ENCODE measurements at regions not wholly inside any gene's neighbourhood (a gene's known extent, or its start where the extent isn't known, plus 50 kb on each side); places are given as distances from the start of the nearest gene placed in this dataset.

DNA sequence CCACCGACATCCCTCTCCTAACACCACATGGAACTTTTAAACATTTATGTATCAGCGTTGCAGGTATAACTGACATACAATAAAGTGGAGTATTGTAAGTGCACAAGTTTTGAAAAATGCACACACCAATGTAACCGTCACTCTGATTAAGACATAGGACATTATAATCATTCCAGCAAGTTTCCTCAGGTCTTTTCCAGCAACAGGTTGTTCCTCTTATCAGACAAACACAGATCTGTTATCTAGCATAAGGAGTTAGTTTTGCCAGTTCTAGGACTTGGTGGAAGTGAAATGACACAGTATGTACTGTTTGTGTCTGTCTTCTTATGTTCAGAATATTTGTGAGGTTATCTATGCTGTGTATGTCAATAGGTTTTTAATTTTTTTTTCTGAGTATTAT lies 69.5 kb upstream of the TRPC7 start:
- H3K9me2 ChIP-seq (ENCODE audit: insufficient read depth, low read length): no peaks in the 10 kb centered on the region
- H3K9ac ChIP-seq (ENCODE audit: low read length): no peak overlapping the region
- no peaks in the 10 kb centered on the region for H3K79me2 ChIP-seq (replicated peaks; ENCODE audit: insufficient read depth, low read length)
- no peaks in the 10 kb centered on the region for H4K20me1 ChIP-seq (ENCODE audit: insufficient read depth)
- H3F3A ChIP-seq (ENCODE audit: insufficient read depth, low read length, poor library complexity, severe bottlenecking): no peaks in the 10 kb centered on the region
- no peak overlapping the region for H3K4me2 ChIP-seq (ENCODE audit: low read length)
- H3K27me3 ChIP-seq (ENCODE audit: insufficient read depth, low read depth, low read length): no peaks in the 10 kb centered on the region
- no peak overlapping the region for H3K27ac ChIP-seq (ENCODE audit: low read length)
- no peak overlapping the region for H2AFZ ChIP-seq (ENCODE audit: low read depth, low read length)
- H3K36me3 ChIP-seq (ENCODE audit: insufficient read depth, low read length): no peaks in the 10 kb centered on the region
- H3K9me3 ChIP-seq (ENCODE audit: low read length): no peaks in the 10 kb centered on the region
- TF ChIP-seq EZH2 (IDR thresholded peaks at IDR 0.05; ENCODE audit: borderline replicate concordance, insufficient read depth, low read length, poor library complexity, severe bottlenecking) (no peak), POLR2AphosphoS5 (IDR thresholded peaks at IDR 0.05) (no peak), MXI1 (conservative IDR thresholded peaks at IDR 0.05; ENCODE audit: poor library complexity, severe bottlenecking) (no peak), RAD21 (conservative IDR thresholded peaks at IDR 0.05) (no peak), CTCF (IDR thresholded peaks at IDR 0.05; ENCODE audit: poor library complexity, severe bottlenecking) (no peak), EP300 (conservative IDR thresholded peaks at IDR 0.05; ENCODE audit: poor library complexity, severe bottlenecking) (no peak), SMC3 (conservative IDR thresholded peaks at IDR 0.05; ENCODE audit: poor library complexity) (no peak), TAF1 (IDR thresholded peaks at IDR 0.05; ENCODE audit: low read depth) (no peak)
- TF ChIP-seq, protein P1, sequence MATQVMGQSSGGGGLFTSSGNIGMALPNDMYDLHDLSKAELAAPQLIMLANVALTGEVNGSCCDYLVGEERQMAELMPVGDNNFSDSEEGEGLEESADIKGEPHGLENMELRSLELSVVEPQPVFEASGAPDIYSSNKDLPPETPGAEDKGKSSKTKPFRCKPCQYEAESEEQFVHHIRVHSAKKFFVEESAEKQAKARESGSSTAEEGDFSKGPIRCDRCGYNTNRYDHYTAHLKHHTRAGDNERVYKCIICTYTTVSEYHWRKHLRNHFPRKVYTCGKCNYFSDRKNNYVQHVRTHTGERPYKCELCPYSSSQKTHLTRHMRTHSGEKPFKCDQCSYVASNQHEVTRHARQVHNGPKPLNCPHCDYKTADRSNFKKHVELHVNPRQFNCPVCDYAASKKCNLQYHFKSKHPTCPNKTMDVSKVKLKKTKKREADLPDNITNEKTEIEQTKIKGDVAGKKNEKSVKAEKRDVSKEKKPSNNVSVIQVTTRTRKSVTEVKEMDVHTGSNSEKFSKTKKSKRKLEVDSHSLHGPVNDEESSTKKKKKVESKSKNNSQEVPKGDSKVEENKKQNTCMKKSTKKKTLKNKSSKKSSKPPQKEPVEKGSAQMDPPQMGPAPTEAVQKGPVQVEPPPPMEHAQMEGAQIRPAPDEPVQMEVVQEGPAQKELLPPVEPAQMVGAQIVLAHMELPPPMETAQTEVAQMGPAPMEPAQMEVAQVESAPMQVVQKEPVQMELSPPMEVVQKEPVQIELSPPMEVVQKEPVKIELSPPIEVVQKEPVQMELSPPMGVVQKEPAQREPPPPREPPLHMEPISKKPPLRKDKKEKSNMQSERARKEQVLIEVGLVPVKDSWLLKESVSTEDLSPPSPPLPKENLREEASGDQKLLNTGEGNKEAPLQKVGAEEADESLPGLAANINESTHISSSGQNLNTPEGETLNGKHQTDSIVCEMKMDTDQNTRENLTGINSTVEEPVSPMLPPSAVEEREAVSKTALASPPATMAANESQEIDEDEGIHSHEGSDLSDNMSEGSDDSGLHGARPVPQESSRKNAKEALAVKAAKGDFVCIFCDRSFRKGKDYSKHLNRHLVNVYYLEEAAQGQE (IDR thresholded peaks at IDR 0.05; ENCODE audit: borderline replicate concordance): no peak
- no peak overlapping the region for H3K4me3 ChIP-seq (ENCODE audit: low read length)

- Histone ChIP-seq H3F3A (ENCODE audit: insufficient read depth, low read length, poor library complexity, severe bottlenecking) (no peaks in the 10 kb centered on the region), H3K4me2 (ENCODE audit: low read length) (no peak overlapping the region), H3K27me3 (ENCODE audit: insufficient read depth, low read depth, low read length) (no peaks in the 10 kb centered on the region), H3K4me3 (ENCODE audit: low read length) (no peak overlapping the region), H2AFZ (ENCODE audit: low read depth, low read length) (no peak overlapping the region), H3K27ac (ENCODE audit: low read length) (no peak overlapping the region), H3K79me2 (replicated peaks; ENCODE audit: insufficient read depth, low read length) (no peaks in the 10 kb centered on the region), H4K20me1 (ENCODE audit: insufficient read depth) (no peaks in the 10 kb centered on the region), H3K9me3 (ENCODE audit: low read length) (no peaks in the 10 kb centered on the region), H3K36me3 (ENCODE audit: insufficient read depth, low read length) (no peaks in the 10 kb centered on the region), H3K9me2 (ENCODE audit: insufficient read depth, low read length) (no peaks in the 10 kb centered on the region), H3K9ac (ENCODE audit: low read length) (no peak overlapping the region)
- no peak for TF ChIP-seq SMC3 (conservative IDR thresholded peaks at IDR 0.05; ENCODE audit: poor library complexity)
- TF ChIP-seq CTCF (IDR thresholded peaks at IDR 0.05; ENCODE audit: poor library complexity, severe bottlenecking): no peak
- TF ChIP-seq, protein P1 (IDR thresholded peaks at IDR 0.05; ENCODE audit: borderline replicate concordance): no peak
- no peak for TF ChIP-seq POLR2AphosphoS5 (IDR thresholded peaks at IDR 0.05)
- TF ChIP-seq RAD21 (conservative IDR thresholded peaks at IDR 0.05): no peak
- TF ChIP-seq EP300 (conservative IDR thresholded peaks at IDR 0.05; ENCODE audit: poor library complexity, severe bottlenecking): no peak
- no peak for TF ChIP-seq TAF1 (IDR thresholded peaks at IDR 0.05; ENCODE audit: low read depth)
- no peak for TF ChIP-seq EZH2 (IDR thresholded peaks at IDR 0.05; ENCODE audit: borderline replicate concordance, insufficient read depth, low read length, poor library complexity, severe bottlenecking)
- no peak for TF ChIP-seq MXI1 (conservative IDR thresholded peaks at IDR 0.05; ENCODE audit: poor library complexity, severe bottlenecking)
These were observed 67.4 kb upstream of the TRPC7 start for GRCh38 chr5:136432705-136433104.

All from neural cell (in vitro differentiated cells).